GM12878 (cell line): ENCODE measurements at regions not wholly inside any gene's neighbourhood (a gene's known extent, or its start where the extent isn't known, plus 50 kb on each side); places are given as distances from the start of the nearest gene placed in this dataset.

Source experiments
- ATAC-seq: fragments of 200-7000 bp; cut with Tn5 transposase; 3 replicates; pipeline ENCODE4 v1.9.1; 2020; ENCODE audit warnings: mild to moderate bottlenecking, moderate library complexity
- BruUV-seq: library from RNA; stranded (reverse); fragments of 400-500 nt; replicated peaks from 2 replicates; lab custom pipeline; 2021; lab: Mats Ljungman, UMichigan
- CTCF ChIA-PET: fragments of 300-600 bp; sonication (Branson Sonifier 250); formaldehyde crosslinking; extraction: SDS; loops from one replicate; lab custom pipeline; 2021; ENCODE audit warnings: inconsistent platforms; lab: Yijun Ruan, JAX
- POLR2A ChIA-PET: fragments of 350-600 bp; formaldehyde crosslinking; extraction: SDS; loops from one replicate; lab custom pipeline; 2021; ENCODE audit warnings: inconsistent platforms; lab: Charles Lee
- RAD21 ChIA-PET: fragments of 300-600 bp; sonication (Branson Sonifier 250); formaldehyde crosslinking; loops from one replicate; lab custom pipeline; 2023; ENCODE audit warnings: antibody characterized with exemption; ENCODE audit not compliant: unreplicated experiment; lab: Charles Lee
- SMC1A ChIA-PET: fragments of 300-600 bp; sonication (Branson Sonifier 250); formaldehyde crosslinking; loops from one replicate; lab custom pipeline; 2023; ENCODE audit not compliant: unreplicated experiment, uncharacterized antibody; lab: Charles Lee
- DNase-seq: peaks from one replicate; pipeline ENCODE4 v3.0.0-alpha.2; 2011; ENCODE audit warnings: low read depth, low spot score
- FAIRE-seq: peaks from 3 replicates; lab custom pipeline; 2011; peaks lifted over from hg19 to GRCh38; lab: Jason Lieb, UNC
- H2AFZ ChIP-seq: 2 replicates; pipeline ENCODE4 v1.6.0; 2011; ENCODE audit warnings: low read depth, low read length, control low read depth; ENCODE audit not compliant: control insufficient read depth
- H3K27ac ChIP-seq: 2 replicates; pipeline ENCODE4 v1.5.1; 2011; ENCODE audit warnings: control low read depth; ENCODE audit not compliant: control insufficient read depth, insufficient read depth
- H3K27me3 ChIP-seq, 2 experiments: replicated peaks in 1 of 2; 2 replicates each; pipeline versions ENCODE4 v1.6.0 to v1.6.1; 2011; ENCODE audit warnings: low read length in 1 of 2; ENCODE audit not compliant: control insufficient read depth in 2 of 2, insufficient read depth in 2 of 2
- H3K36me3 ChIP-seq, 2 experiments: 2 replicates each; pipeline ENCODE4 v1.5.1; 2011; ENCODE audit warnings: low read length in 1 of 2; ENCODE audit not compliant: control insufficient read depth in 2 of 2, insufficient read depth in 2 of 2
- H3K4me1 ChIP-seq: 2 replicates; pipeline ENCODE4 v1.6.1; 2011; ENCODE audit warnings: mild to moderate bottlenecking, low read length, moderate library complexity, mixed read lengths; ENCODE audit not compliant: control insufficient read depth, insufficient read depth
- H3K4me2 ChIP-seq: 2 replicates; pipeline ENCODE4 v1.6.0; 2011; ENCODE audit warnings: control low read depth; ENCODE audit not compliant: control insufficient read depth, insufficient read depth
- H3K4me3 ChIP-seq: fragments of 200-600 bp; sonication (generic); 2 replicates; pipeline ENCODE4 v1.5.1; 2016
- H3K79me2 ChIP-seq: 2 replicates; pipeline ENCODE4 v1.6.0; 2011; ENCODE audit warnings: low read length; ENCODE audit not compliant: control insufficient read depth, insufficient read depth
- H3K9ac ChIP-seq: 2 replicates; pipeline ENCODE4 v1.8.0; 2011; ENCODE audit warnings: low read length, control low read depth, mixed read lengths; ENCODE audit not compliant: control insufficient read depth, insufficient read depth
- H3K9me3 ChIP-seq: replicated peaks from 3 replicates; pipeline ENCODE4 v1.5.1; 2011; ENCODE audit warnings: mild to moderate bottlenecking, low read length; ENCODE audit not compliant: control insufficient read depth, insufficient read depth
- H4K20me1 ChIP-seq: 2 replicates; pipeline ENCODE4 v1.6.0; 2011; ENCODE audit not compliant: control insufficient read depth, insufficient read depth
- CHD1 ChIP-seq: IDR thresholded peaks from 2 replicates; pipeline ENCODE4 v1.6.1; 2012; ENCODE audit warnings: low read depth, low read length, improper control_type of control experiment
- EGR1 ChIP-seq, 2 experiments: IDR thresholded peaks; 1 replicate in 1 of 2; 2 replicates in 1 of 2; pipeline ENCODE4 v1.6.1; 2011 to 2012; ENCODE audit warnings: low read depth in 2 of 2, low read length in 2 of 2, borderline replicate concordance in 1 of 2, mild to moderate bottlenecking in 1 of 2, moderate library complexity in 1 of 2
- WGBS: methylation state at CpG from one replicate; pipeline ENCODE4 v1.1.6; 2016; ENCODE audit warnings: low lambda C conversion rate; ENCODE audit not compliant: insufficient replicate concordance, insufficient coverage; ENCODE audit errors: missing lambda C conversion rate; 5-methylcytosine and 5-hydroxymethylcytosine counted together
- in situ Hi-C: fragments of 300-500 bp; cut with MboI; formaldehyde crosslinking; loops from 9 replicates; pipeline ENCODE4 v1.14.3; 2018; ENCODE audit warnings: mixed read lengths
- intact Hi-C: fragments of 100-400 bp; cut with micrococcal nuclease; formaldehyde crosslinking; loops from one replicate; pipeline ENCODE4 v1.14.2; 2022; ENCODE audit not compliant: unreplicated experiment
- TF ChIP-seq, protein P1 (sequence below): fragments of 150-350 bp; IDR thresholded peaks from 2 replicates; pipeline ENCODE4 v1.6.1; 2016; ENCODE audit warnings: low read depth, low read length
- TF ChIP-seq, protein P2 (sequence below): fragments of 150-350 bp; IDR thresholded peaks from 2 replicates; pipeline ENCODE4 v1.6.1; 2014; ENCODE audit warnings: mild to moderate bottlenecking, low read depth, low read length
- TF ChIP-seq, protein P3 (sequence below): fragments of 450-650 bp; formaldehyde crosslinking; IDR thresholded peaks from 2 replicates; pipeline ENCODE4 v1.4.0; 2022; ENCODE audit warnings: mild to moderate bottlenecking, moderate library complexity
- TF ChIP-seq, protein P4 (sequence below): fragments of 450-650 bp; IDR thresholded peaks from 2 replicates; pipeline ENCODE4 v1.6.1; 2017; ENCODE audit warnings: mild to moderate bottlenecking, moderate library complexity

DNA sequence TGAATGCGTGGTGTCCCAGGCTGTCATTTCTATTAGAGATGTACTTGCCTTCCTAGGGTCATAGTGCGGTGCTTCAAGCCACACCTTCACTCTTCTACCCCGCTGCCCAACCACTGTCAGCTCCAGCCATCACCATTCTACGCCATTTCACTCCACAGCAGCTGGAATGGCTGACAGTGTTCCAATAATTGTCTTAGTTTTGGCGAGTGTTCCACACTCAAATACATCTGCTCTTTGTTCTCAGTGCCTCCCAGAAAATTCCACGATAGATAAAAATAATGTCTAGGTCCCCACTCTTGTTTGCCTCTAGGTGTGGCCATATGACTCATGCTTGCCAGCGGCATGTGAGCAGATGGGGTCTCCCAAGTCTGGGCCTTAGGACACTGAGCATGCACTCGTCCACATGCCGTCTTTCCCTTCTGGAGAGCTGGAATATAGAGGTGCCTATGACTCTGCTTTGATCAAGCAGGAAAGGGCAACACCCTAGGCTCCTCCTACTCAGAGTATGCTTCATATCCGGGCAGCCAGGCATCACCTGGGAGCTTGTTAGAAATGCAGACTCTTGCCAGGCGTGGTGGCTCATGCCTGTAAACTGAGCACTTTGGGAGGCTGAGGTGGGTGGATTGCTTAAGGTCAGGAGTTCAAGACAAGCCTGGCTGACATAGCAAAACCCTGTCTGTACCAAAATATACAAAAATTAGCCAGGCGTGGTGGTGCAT is 163.0 kb downstream of the BRMS1L start (continued):
- TF ChIP-seq, protein P1, sequence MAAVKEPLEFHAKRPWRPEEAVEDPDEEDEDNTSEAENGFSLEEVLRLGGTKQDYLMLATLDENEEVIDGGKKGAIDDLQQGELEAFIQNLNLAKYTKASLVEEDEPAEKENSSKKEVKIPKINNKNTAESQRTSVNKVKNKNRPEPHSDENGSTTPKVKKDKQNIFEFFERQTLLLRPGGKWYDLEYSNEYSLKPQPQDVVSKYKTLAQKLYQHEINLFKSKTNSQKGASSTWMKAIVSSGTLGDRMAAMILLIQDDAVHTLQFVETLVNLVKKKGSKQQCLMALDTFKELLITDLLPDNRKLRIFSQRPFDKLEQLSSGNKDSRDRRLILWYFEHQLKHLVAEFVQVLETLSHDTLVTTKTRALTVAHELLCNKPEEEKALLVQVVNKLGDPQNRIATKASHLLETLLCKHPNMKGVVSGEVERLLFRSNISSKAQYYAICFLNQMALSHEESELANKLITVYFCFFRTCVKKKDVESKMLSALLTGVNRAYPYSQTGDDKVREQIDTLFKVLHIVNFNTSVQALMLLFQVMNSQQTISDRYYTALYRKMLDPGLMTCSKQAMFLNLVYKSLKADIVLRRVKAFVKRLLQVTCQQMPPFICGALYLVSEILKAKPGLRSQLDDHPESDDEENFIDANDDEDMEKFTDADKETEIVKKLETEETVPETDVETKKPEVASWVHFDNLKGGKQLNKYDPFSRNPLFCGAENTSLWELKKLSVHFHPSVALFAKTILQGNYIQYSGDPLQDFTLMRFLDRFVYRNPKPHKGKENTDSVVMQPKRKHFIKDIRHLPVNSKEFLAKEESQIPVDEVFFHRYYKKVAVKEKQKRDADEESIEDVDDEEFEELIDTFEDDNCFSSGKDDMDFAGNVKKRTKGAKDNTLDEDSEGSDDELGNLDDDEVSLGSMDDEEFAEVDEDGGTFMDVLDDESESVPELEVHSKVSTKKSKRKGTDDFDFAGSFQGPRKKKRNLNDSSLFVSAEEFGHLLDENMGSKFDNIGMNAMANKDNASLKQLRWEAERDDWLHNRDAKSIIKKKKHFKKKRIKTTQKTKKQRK = no peak

DNA sequence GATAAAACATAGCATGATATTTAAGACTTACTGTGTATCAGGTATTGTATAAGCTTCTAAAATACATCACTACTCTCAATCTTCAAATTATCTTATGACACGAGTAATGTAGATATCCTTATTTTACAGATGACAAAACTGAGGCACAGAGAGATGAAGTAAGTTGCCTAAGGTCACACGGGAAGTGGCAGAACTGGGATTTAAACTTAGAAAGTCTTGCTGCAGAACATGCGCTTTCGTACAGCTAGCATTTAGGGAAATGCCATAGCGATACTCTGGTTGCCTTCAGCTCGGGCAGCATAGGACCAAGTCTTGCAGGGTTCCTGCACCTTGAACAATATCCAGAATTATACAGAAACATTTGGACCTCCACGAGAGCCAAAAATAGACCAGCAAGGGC is 162.4 kb downstream of the BRMS1L start:
- ChIA-PET CTCF (interaction anchor here (1.4 kb wide), 1 partner anchor 107 kb away, joined by 3 read pairs; no protein-coding TSS in a partner anchor), POLR2A (no interaction called here), RAD21 (no interaction called here), SMC1A (interaction anchor here (1.1 kb wide), 1 partner anchor 19 kb away, joined by 3 read pairs; no protein-coding TSS in a partner anchor)
- Histone ChIP-seq H2AFZ (no peak overlapping the region), H3K36me3 (no peaks in the 10 kb centered on the region), H3K4me2 (no peak overlapping the region), H4K20me1 (no peaks in the 10 kb centered on the region), H3K79me2 (no peaks in the 10 kb centered on the region), H3K4me3 (no peak overlapping the region), H3K9ac (no peak overlapping the region), H3K27ac (no peak overlapping the region), H3K4me1 (peaks cover 11% of the 10 kb centered on the region), H3K27me3 (no peaks in the 10 kb centered on the region), H3K9me3 (no peaks in the 10 kb centered on the region)
- intact Hi-C loops (no loop called here), in situ Hi-C loops (no loop called here)
- 80% methylated on average over 7 of the region's 7 CpGs for WGBS
- BruUV-seq = no TSS peak
- DNase-seq (no peak), FAIRE-seq (no peak), ATAC-seq (no peak)
- TF ChIP-seq EGR1 (IDR thresholded peaks at IDR 0.05; ENCODE audit: borderline replicate concordance in 1 of 2, low read depth in 2 of 2, low read length in 2 of 2) = no peak
- TF ChIP-seq CHD1 = no peak
- TF ChIP-seq, protein P2, sequence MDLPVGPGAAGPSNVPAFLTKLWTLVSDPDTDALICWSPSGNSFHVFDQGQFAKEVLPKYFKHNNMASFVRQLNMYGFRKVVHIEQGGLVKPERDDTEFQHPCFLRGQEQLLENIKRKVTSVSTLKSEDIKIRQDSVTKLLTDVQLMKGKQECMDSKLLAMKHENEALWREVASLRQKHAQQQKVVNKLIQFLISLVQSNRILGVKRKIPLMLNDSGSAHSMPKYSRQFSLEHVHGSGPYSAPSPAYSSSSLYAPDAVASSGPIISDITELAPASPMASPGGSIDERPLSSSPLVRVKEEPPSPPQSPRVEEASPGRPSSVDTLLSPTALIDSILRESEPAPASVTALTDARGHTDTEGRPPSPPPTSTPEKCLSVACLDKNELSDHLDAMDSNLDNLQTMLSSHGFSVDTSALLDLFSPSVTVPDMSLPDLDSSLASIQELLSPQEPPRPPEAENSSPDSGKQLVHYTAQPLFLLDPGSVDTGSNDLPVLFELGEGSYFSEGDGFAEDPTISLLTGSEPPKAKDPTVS = no peak
- TF ChIP-seq, protein P3, sequence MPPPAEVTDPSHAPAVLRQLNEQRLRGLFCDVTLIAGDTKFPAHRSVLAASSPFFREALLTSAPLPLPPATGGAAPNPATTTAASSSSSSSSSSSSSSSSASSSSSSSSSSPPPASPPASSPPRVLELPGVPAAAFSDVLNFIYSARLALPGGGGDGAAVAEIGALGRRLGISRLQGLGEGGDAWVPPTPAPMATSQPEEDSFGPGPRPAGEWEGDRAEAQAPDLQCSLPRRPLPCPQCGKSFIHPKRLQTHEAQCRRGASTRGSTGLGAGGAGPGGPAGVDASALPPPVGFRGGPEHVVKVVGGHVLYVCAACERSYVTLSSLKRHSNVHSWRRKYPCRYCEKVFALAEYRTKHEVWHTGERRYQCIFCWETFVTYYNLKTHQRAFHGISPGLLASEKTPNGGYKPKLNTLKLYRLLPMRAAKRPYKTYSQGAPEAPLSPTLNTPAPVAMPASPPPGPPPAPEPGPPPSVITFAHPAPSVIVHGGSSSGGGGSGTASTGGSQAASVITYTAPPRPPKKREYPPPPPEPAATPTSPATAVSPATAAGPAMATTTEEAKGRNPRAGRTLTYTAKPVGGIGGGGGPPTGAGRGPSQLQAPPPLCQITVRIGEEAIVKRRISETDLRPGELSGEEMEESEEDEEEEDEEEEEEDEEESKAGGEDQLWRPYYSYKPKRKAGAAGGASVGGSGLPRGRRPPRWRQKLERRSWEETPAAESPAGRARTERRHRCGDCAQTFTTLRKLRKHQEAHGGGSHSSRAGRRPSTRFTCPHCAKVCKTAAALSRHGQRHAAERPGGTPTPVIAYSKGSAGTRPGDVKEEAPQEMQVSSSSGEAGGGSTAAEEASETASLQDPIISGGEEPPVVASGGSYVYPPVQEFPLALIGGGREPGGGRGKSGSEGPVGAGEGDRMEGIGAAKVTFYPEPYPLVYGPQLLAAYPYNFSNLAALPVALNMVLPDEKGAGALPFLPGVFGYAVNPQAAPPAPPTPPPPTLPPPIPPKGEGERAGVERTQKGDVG = no peak
- TF ChIP-seq, protein P4, sequence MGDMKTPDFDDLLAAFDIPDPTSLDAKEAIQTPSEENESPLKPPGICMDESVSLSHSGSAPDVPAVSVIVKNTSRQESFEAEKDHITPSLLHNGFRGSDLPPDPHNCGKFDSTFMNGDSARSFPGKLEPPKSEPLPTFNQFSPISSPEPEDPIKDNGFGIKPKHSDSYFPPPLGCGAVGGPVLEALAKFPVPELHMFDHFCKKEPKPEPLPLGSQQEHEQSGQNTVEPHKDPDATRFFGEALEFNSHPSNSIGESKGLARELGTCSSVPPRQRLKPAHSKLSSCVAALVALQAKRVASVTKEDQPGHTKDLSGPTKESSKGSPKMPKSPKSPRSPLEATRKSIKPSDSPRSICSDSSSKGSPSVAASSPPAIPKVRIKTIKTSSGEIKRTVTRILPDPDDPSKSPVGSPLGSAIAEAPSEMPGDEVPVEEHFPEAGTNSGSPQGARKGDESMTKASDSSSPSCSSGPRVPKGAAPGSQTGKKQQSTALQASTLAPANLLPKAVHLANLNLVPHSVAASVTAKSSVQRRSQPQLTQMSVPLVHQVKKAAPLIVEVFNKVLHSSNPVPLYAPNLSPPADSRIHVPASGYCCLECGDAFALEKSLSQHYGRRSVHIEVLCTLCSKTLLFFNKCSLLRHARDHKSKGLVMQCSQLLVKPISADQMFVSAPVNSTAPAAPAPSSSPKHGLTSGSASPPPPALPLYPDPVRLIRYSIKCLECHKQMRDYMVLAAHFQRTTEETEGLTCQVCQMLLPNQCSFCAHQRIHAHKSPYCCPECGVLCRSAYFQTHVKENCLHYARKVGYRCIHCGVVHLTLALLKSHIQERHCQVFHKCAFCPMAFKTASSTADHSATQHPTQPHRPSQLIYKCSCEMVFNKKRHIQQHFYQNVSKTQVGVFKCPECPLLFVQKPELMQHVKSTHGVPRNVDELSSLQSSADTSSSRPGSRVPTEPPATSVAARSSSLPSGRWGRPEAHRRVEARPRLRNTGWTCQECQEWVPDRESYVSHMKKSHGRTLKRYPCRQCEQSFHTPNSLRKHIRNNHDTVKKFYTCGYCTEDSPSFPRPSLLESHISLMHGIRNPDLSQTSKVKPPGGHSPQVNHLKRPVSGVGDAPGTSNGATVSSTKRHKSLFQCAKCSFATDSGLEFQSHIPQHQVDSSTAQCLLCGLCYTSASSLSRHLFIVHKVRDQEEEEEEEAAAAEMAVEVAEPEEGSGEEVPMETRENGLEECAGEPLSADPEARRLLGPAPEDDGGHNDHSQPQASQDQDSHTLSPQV = no peak
